Naive thymus-derived CD4-positive, alpha-beta T cell (primary cell): ENCODE measurements at regions not wholly inside any gene's neighbourhood (a gene's known extent, or its start where the extent isn't known, plus 50 kb on each side); places are given as distances from the start of the nearest gene placed in this dataset.

Experiments
- ATAC-seq: fragments of 150-1000 bp; cut with Tn5 transposase; 2 replicates; pipeline ENCODE4 v1.10.0; 2021; ENCODE audit warnings: mild to moderate bottlenecking, moderate library complexity
- CTCF ChIA-PET: fragments of 350-600 bp; sonication (Branson Sonifier 250); formaldehyde crosslinking; loops from one replicate; lab custom pipeline; 2021; ENCODE audit warnings: antibody characterized with exemption; lab: Charles Lee
- POLR2A ChIA-PET: fragments of 350-600 bp; sonication (Branson Sonifier 250); formaldehyde crosslinking; loops from one replicate; lab custom pipeline; 2021; ENCODE audit warnings: antibody characterized with exemption, inconsistent platforms; lab: Charles Lee
- DNase-seq, 9 donors: peaks; one replicate each; pipeline versions ENCODE4 v3.0.0 to v3.0.0-alpha.2; 2020 to 2022; ENCODE audit warnings: mixed read lengths in 1 of 9
- H3K27ac ChIP-seq: one replicate; pipeline ENCODE4 v1.7.0; 2013; ENCODE audit warnings: mild to moderate bottlenecking, low read depth, low read length, moderate library complexity
- H3K27me3 ChIP-seq, 2 donors: one replicate each; pipeline ENCODE4 v1.7.0; 2013; ENCODE audit warnings: low read length in 2 of 2, mild to moderate bottlenecking in 2 of 2, moderate library complexity in 2 of 2; ENCODE audit not compliant: control insufficient read depth in 2 of 2, insufficient read depth in 2 of 2
- H3K36me3 ChIP-seq, 3 experiments: 1 replicate in 2 of 3; 2 replicates in 1 of 3; pipeline ENCODE4 v1.7.0; 2013; ENCODE audit warnings: low read length in 3 of 3, mild to moderate bottlenecking in 3 of 3, moderate library complexity in 1 of 3; ENCODE audit not compliant: insufficient read depth in 3 of 3, control insufficient read depth in 2 of 3
- H3K4me1 ChIP-seq, 2 donors: one replicate each; pipeline ENCODE4 v1.7.0; 2013; ENCODE audit warnings: low read length in 2 of 2, mild to moderate bottlenecking in 2 of 2, moderate library complexity in 1 of 2; ENCODE audit not compliant: control insufficient read depth in 2 of 2, insufficient read depth in 2 of 2
- H3K4me3 ChIP-seq: 2 replicates; pipeline ENCODE4 v1.7.0; 2013; ENCODE audit warnings: mild to moderate bottlenecking, low read length
- H3K9me3 ChIP-seq, 3 experiments: 1 replicate in 2 of 3; 2 replicates in 1 of 3; pipeline ENCODE4 v1.7.0; 2013; ENCODE audit warnings: low read length in 3 of 3; ENCODE audit not compliant: control insufficient read depth in 2 of 3
- H3K27ac Mint-ChIP-seq, 9 donors: one replicate each; pipeline ENCODE4 v1.8.0; 2020 to 2022; ENCODE audit warnings: mixed read lengths in 9 of 9, mild to moderate bottlenecking in 8 of 9, moderate library complexity in 5 of 9, inconsistent platforms in 2 of 9
- H3K27me3 Mint-ChIP-seq, 5 donors: one replicate each; pipeline ENCODE4 v1.8.0; 2021 to 2022; ENCODE audit warnings: mixed read lengths in 5 of 5, mild to moderate bottlenecking in 1 of 5
- H3K36me3 Mint-ChIP-seq, 5 donors: one replicate each; pipeline ENCODE4 v1.8.0; 2020 to 2022; ENCODE audit warnings: mixed read lengths in 5 of 5, mild to moderate bottlenecking in 3 of 5, inconsistent platforms in 1 of 5
- H3K4me1 Mint-ChIP-seq, 7 donors: one replicate each; pipeline ENCODE4 v1.8.0; 2020 to 2022; ENCODE audit warnings: mixed read lengths in 7 of 7, mild to moderate bottlenecking in 3 of 7, inconsistent platforms in 1 of 7
- H3K4me3 Mint-ChIP-seq, 10 donors: one replicate each; pipeline ENCODE4 v1.8.0; 2020 to 2022; ENCODE audit warnings: mild to moderate bottlenecking in 10 of 10, mixed read lengths in 10 of 10, moderate library complexity in 6 of 10, inconsistent platforms in 2 of 10
- H3K9me3 Mint-ChIP-seq, 11 donors: one replicate each; pipeline ENCODE4 v1.8.0; 2020 to 2022; ENCODE audit warnings: mixed read lengths in 11 of 11, mild to moderate bottlenecking in 4 of 11, inconsistent platforms in 1 of 11, moderate library complexity in 1 of 11
- intact Hi-C, 2 donors: fragments of 100-400 bp; cut with micrococcal nuclease; formaldehyde crosslinking; loops; one replicate each; pipeline ENCODE4 v1.15.1; 2023

DNA sequence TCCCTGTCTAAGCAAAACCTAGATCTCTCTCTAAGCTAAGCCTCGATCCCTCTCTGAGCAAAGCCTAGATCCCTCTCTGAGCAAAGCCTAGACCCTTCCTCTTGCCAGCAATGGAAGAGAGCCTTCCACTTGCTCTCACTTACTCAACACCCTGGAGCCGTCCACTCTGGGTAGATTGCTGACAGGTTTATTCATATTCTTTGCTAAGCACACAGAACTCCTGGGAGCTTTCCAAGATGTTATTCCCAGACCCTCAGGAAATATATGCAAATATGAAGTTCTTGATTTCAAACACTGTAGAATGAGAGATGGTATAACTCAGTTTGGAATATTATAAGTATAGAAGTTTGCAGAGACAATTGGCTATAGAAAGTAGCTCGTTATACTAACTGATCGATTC lies 503.8 kb upstream of the CELF2 start:
- CTCF ChIA-PET, result no interaction called here
- intact Hi-C loops, result no loop called here
- Histone ChIP-seq H3K27ac (no peak overlapping the region), H3K36me3 (no peaks in the 10 kb centered on the region), H3K27me3 (no peaks in the 10 kb centered on the region), H3K9me3 (no peaks in the 10 kb centered on the region), H3K4me3 (no peak overlapping the region), H3K4me1 (no peaks in the 10 kb centered on the region)
- POLR2A ChIA-PET, result no interaction called here
- DNase-seq, result no peak
- H3K36me3 Mint-ChIP-seq, result no peaks in the 10 kb centered on the region
- H3K4me3 Mint-ChIP-seq, result no peak overlapping the region
- no peaks in the 10 kb centered on the region for H3K4me1 Mint-ChIP-seq
- H3K27me3 Mint-ChIP-seq, result peaks cover 2 to 35% (median 26%) of the 10 kb centered on the region in 5 donors
- peaks cover 0 to 3% (median 0%) of the 10 kb centered on the region in 11 donors for H3K9me3 Mint-ChIP-seq
- ATAC-seq, result no peak
- H3K27ac Mint-ChIP-seq, result no peak overlapping the region

DNA sequence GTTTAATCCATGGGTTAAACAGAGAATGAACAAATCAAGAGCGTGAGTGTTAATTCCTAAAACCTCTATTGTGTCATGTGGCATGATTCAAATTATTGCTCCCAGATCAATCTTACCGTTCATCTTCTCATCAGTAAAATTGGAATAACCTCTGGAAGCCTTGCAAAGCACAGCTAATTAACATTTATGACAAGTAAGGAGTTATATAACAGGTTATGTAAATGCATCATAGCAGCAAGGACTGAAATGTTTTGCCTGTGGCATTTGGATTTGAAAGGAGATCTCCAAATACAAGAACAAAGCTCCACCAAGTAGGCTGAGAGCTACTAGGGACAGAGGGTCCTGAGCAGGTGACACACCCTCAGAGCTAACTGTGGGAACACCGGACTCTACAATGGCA lies 502.9 kb upstream of the CELF2 start:
- POLR2A ChIA-PET, result no interaction called here
- peaks cover 0 to 3% (median 0%) of the 10 kb centered on the region in 11 donors for H3K9me3 Mint-ChIP-seq
- CTCF ChIA-PET, result no interaction called here

DNA sequence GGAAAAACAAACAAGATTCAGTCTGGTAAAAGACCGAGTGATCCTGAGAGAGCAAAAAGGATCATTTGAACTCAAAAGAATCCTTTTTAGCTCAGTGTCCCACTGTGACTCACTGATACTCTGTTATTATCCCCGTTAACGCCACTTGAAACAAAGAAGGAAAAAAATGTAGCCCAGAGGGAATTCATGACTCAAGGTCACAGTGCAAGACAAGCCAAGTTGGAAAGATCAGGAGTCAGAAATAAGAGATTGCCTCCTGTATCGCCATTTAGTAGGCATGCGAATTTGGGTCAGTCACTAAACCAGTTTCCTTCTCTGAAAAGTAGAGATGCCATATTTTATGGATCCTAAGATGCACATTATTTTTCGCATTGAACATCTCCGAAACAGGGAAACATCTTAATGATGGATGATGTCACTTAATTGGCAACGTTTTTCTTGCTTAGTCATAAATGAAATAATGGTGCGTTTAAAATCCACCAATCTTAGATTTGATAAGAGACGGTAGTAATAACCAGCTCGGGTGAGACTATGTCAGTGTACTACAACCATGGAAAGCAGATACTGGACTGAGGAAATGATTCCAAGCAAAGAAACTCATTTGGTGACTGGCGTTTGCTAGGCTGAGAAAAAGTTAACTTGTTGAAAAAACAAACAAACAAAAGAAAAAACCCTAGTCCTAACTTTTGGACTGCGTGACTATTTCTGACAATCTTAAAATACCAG lies 502.0 kb upstream of the CELF2 start:
- Histone ChIP-seq H3K27ac (no peak overlapping the region), H3K27me3 (no peaks in the 10 kb centered on the region), H3K9me3 (no peaks in the 10 kb centered on the region), H3K4me1 (no peaks in the 10 kb centered on the region), H3K36me3 (no peaks in the 10 kb centered on the region), H3K4me3 (no peak overlapping the region)
- DNase-seq (no peak), ATAC-seq (no peak)
- Mint-ChIP-seq H3K4me1 (no peaks in the 10 kb centered on the region), H3K27ac (no peak overlapping the region), H3K27me3 (peaks cover 1 to 40% (median 25%) of the 10 kb centered on the region in 5 donors), H3K9me3 (peaks cover 0 to under 1% (median 0%) of the 10 kb centered on the region in 11 donors), H3K36me3 (no peaks in the 10 kb centered on the region), H3K4me3 (no peak overlapping the region)
- ChIA-PET CTCF (no interaction called here), POLR2A (interaction anchor here (0.6 to 0.7 kb wide), 2 partner anchors 10 to 20 kb away, joined by 3 read pairs; no protein-coding TSS in a partner anchor)
- intact Hi-C loops, result no loop called here

More for the DNA sequence above, 502.9 kb upstream of the CELF2 start:
- Histone ChIP-seq H3K27ac (no peak overlapping the region), H3K36me3 (no peaks in the 10 kb centered on the region), H3K27me3 (no peaks in the 10 kb centered on the region), H3K4me3 (no peak overlapping the region), H3K9me3 (no peaks in the 10 kb centered on the region), H3K4me1 (no peaks in the 10 kb centered on the region)
- peaks cover 2 to 33% (median 29%) of the 10 kb centered on the region in 5 donors for H3K27me3 Mint-ChIP-seq
- H3K36me3 Mint-ChIP-seq, result no peaks in the 10 kb centered on the region
- intact Hi-C loops, result no loop called here
- H3K27ac Mint-ChIP-seq, result no peak overlapping the region
- no peak overlapping the region for H3K4me3 Mint-ChIP-seq
- ATAC-seq (no peak), DNase-seq (no peak)
- H3K4me1 Mint-ChIP-seq, result no peaks in the 10 kb centered on the region

DNA sequence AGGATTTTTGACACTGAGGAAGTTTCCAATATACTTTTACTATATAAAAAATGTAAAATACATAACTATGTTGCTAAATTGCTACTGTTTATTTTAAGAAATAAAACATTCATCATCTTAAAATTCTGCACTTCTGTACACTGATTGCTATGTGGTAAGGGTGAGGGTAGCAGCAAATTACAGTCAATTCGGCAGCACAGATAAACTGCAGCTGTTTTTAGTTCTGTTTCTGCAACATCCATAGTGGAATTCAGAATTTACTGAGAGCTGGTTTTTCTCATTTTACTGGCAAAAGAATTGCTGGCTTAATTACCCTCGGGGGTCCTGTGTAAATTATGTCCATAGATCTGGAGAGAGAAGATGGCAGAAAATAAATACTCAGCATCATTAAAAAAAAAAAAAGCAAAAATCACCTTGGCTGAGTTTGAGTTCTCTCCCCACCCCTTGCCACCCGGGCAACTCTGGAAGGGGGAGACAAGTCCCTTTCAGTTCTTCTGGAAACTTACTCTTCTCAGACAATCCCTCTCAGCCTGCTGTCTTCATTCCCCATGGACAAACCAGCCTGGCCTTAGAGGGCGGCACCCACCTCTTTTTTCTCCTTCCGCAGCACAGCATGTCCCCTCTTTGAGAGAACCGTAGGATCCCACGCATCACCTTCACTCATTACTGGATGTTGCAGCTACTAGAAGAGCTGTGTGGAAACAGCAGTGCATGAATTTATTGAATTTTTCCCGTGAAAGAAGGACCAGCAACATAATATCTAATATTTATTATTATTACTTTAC lies 501.1 kb upstream of the CELF2 start:
- no peaks in the 10 kb centered on the region for H3K36me3 ChIP-seq
- intact Hi-C loops, result no loop called here
- H3K27me3 ChIP-seq, result no peaks in the 10 kb centered on the region
- Mint-ChIP-seq H3K36me3 (no peaks in the 10 kb centered on the region), H3K27ac (no peak overlapping the region), H3K27me3 (peaks cover 0 to 41% (median 22%) of the 10 kb centered on the region in 5 donors), H3K4me3 (no peak overlapping the region), H3K9me3 (no peaks in the 10 kb centered on the region), H3K4me1 (no peaks in the 10 kb centered on the region)
- CTCF ChIA-PET, result no interaction called here
- no peak overlapping the region for H3K27ac ChIP-seq
- no peak overlapping the region for H3K4me3 ChIP-seq
- DNase-seq, result no peak
- ATAC-seq, result no peak
- POLR2A ChIA-PET, result no interaction called here
- H3K9me3 ChIP-seq, result no peaks in the 10 kb centered on the region
- no peaks in the 10 kb centered on the region for H3K4me1 ChIP-seq

DNA sequence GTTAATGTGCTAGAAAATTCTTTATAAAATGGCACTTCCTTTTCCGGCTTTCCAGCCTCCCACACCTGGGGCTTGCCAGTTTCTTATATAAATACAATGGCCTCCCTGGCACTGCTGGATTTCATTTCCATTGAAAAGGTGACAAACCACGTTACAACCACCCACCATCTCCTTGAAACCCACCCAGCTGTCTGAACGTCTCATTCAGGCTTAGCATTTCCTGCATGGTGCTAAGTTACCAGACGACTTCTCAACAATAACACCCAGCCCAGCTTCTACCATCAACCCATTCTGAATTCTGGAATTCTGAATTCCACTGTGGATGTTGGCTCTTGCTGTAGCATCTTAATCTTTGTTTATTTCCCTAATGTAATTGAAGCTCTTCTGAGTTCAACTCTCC lies 499.8 kb upstream of the CELF2 start:
- intact Hi-C loops, result no loop called here
- H3K9me3 Mint-ChIP-seq, result no peaks in the 10 kb centered on the region
- DNase-seq, result no peak
- no peak overlapping the region for H3K27ac Mint-ChIP-seq
- no peak overlapping the region for H3K4me3 ChIP-seq
- no peaks in the 10 kb centered on the region for H3K36me3 Mint-ChIP-seq
- H3K27me3 Mint-ChIP-seq, result peaks cover 0 to 48% (median 22%) of the 10 kb centered on the region in 5 donors
- no peaks in the 10 kb centered on the region for H3K36me3 ChIP-seq
- H3K27me3 ChIP-seq, result no peaks in the 10 kb centered on the region
- ChIA-PET POLR2A (no interaction called here), CTCF (no interaction called here)
- ATAC-seq, result no peak
- no peak overlapping the region for H3K4me3 Mint-ChIP-seq
- H3K4me1 Mint-ChIP-seq, result no peaks in the 10 kb centered on the region
- no peaks in the 10 kb centered on the region for H3K4me1 ChIP-seq
- H3K27ac ChIP-seq, result no peak overlapping the region
- H3K9me3 ChIP-seq, result no peaks in the 10 kb centered on the region

DNA sequence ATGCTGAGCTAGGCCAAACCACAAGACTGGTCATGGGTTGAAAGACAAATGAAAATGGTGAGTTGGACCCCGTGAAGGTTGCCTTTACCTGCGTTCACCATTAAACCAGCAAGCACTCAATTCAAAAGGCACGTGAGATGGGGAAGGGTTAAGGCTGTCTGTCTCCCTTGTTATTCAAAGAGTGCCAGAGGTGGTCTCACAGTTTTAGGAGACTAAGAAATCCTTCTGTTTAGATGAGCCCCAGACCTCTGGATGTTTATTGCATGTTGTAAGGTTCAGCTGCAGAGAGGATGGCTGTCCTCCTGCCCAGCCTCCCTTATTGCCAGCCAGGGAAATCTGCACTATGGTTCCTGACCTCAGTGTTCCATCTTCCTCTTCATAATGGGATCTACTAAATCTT lies 498.0 kb upstream of the CELF2 start:
- Histone ChIP-seq H3K9me3 (no peaks in the 10 kb centered on the region), H3K27me3 (no peaks in the 10 kb centered on the region), H3K36me3 (no peaks in the 10 kb centered on the region), H3K4me1 (no peaks in the 10 kb centered on the region), H3K27ac (no peak overlapping the region), H3K4me3 (no peak overlapping the region)
- Mint-ChIP-seq H3K4me3 (no peak overlapping the region), H3K4me1 (no peaks in the 10 kb centered on the region), H3K9me3 (no peaks in the 10 kb centered on the region), H3K27me3 (peaks cover 0 to 40% (median 14%) of the 10 kb centered on the region in 5 donors), H3K36me3 (no peaks in the 10 kb centered on the region), H3K27ac (no peak overlapping the region)
- ATAC-seq (no peak), DNase-seq (no peak)
- CTCF ChIA-PET, result no interaction called here
- intact Hi-C loops, result no loop called here
- POLR2A ChIA-PET, result no interaction called here
